CD4-positive, alpha-beta memory T cell (primary cell): ENCODE measurements at regions not wholly inside any gene's neighbourhood (a gene's known extent, or its start where the extent isn't known, plus 50 kb on each side); places are given as distances from the start of the nearest gene placed in this dataset.
"Not testable (repeated sequence)": the region's sequence is repeated elsewhere in the genome, so short reads cannot be mapped to it uniquely, and the experiment has no call there.

Experiments used
- CTCF ChIA-PET: fragments of 350-600 bp; sonication (Branson Sonifier 250); formaldehyde crosslinking; loops from one replicate; lab custom pipeline; 2021; ENCODE audit warnings: inconsistent platforms; ENCODE audit not compliant: partially characterized antibody; lab: Charles Lee
- POLR2A ChIA-PET: fragments of 350-600 bp; sonication (Branson Sonifier 250); formaldehyde crosslinking; loops from one replicate; lab custom pipeline; 2021; ENCODE audit not compliant: partially characterized antibody; lab: Charles Lee
- DNase-seq, 5 donors: peaks; one replicate each; pipeline versions ENCODE4 v3.0.0 to v3.0.0-alpha.2; 2020 to 2022; ENCODE audit warnings: mixed read lengths in 1 of 5
- H3K27ac ChIP-seq: one replicate; pipeline ENCODE4 v1.7.0; 2013; ENCODE audit warnings: low read depth, low read length
- H3K27me3 ChIP-seq: 2 replicates; pipeline ENCODE4 v1.7.0; 2013; ENCODE audit warnings: mild to moderate bottlenecking, low read length, moderate library complexity; ENCODE audit not compliant: insufficient read depth
- H3K36me3 ChIP-seq: 2 replicates; pipeline ENCODE4 v1.7.0; 2013; ENCODE audit warnings: mild to moderate bottlenecking, low read length, moderate library complexity; ENCODE audit not compliant: insufficient read depth
- H3K4me1 ChIP-seq: 2 replicates; pipeline ENCODE4 v1.7.0; 2013; ENCODE audit warnings: mild to moderate bottlenecking, low read length, moderate library complexity; ENCODE audit not compliant: insufficient read depth
- H3K4me3 ChIP-seq, 2 donors: one replicate each; pipeline ENCODE4 v1.7.0; 2013; ENCODE audit warnings: low read length in 2 of 2, mild to moderate bottlenecking in 1 of 2
- H3K9me3 ChIP-seq, 2 donors: one replicate each; pipeline ENCODE4 v1.7.0; 2013; ENCODE audit warnings: low read length in 2 of 2, control low read depth in 1 of 2; ENCODE audit not compliant: control insufficient read depth in 1 of 2
- H3K27ac Mint-ChIP-seq, 7 donors: one replicate each; pipeline ENCODE4 v1.8.0; 2020 to 2021; ENCODE audit warnings: mixed read lengths in 7 of 7, mild to moderate bottlenecking in 6 of 7, inconsistent platforms in 3 of 7, moderate library complexity in 3 of 7
- H3K27me3 Mint-ChIP-seq, 2 donors: one replicate each; pipeline ENCODE4 v1.8.0; 2020 to 2021; ENCODE audit warnings: mixed read lengths in 2 of 2
- H3K36me3 Mint-ChIP-seq, 2 donors: one replicate each; pipeline ENCODE4 v1.8.0; 2020 to 2021; ENCODE audit warnings: mixed read lengths in 2 of 2, inconsistent platforms in 1 of 2, mild to moderate bottlenecking in 1 of 2
- H3K4me1 Mint-ChIP-seq, 4 donors: one replicate each; pipeline ENCODE4 v1.8.0; 2020 to 2021; ENCODE audit warnings: mixed read lengths in 4 of 4, mild to moderate bottlenecking in 1 of 4
- H3K4me3 Mint-ChIP-seq, 8 donors: one replicate each; pipeline ENCODE4 v1.8.0; 2020 to 2021; ENCODE audit warnings: mixed read lengths in 8 of 8, mild to moderate bottlenecking in 7 of 8, moderate library complexity in 6 of 8, inconsistent platforms in 3 of 8
- H3K9me3 Mint-ChIP-seq, 8 donors: one replicate each; pipeline ENCODE4 v1.8.0; 2020 to 2021; ENCODE audit warnings: mixed read lengths in 8 of 8, mild to moderate bottlenecking in 5 of 8, inconsistent platforms in 3 of 8, moderate library complexity in 1 of 8
- intact Hi-C: fragments of 100-400 bp; cut with micrococcal nuclease; formaldehyde crosslinking; loops from one replicate; pipeline ENCODE4 v1.15.1; 2023

- H3K4me1 ChIP-seq = no peaks in the 10 kb centered on the region
- ChIA-PET POLR2A (no interaction called here), CTCF (no interaction called here)
- Mint-ChIP-seq H3K9me3 (no peaks in the 10 kb centered on the region), H3K4me1 (peaks cover 0 to 2% (median 0%) of the 10 kb centered on the region in 4 donors), H3K4me3 (no peak overlapping the region), H3K36me3 (no peaks in the 10 kb centered on the region), H3K27ac (no peak overlapping the region), H3K27me3 (peaks cover 10 to 14% of the 10 kb centered on the region in 2 donors)
- no peaks in the 10 kb centered on the region for H3K27me3 ChIP-seq
- no peak overlapping the region for H3K4me3 ChIP-seq
- intact Hi-C loops = no loop called here
- H3K9me3 ChIP-seq = no peaks in the 10 kb centered on the region
- no peak for DNase-seq
- H3K27ac ChIP-seq = no peak overlapping the region
- no peaks in the 10 kb centered on the region for H3K36me3 ChIP-seq
Observed at GRCh38 chr16:86074651-86075487, 175.9 kb downstream of the IRF8 start.

GRCh38 chr16:86075488-86075785, 176.5 kb downstream of the IRF8 start:
- POLR2A ChIA-PET = no interaction called here
- CTCF ChIA-PET = interaction anchor here (1.5 kb wide), 1 partner anchor 11 kb away, joined by 3 read pairs; no protein-coding TSS in a partner anchor
- H3K9me3 Mint-ChIP-seq = no peaks in the 10 kb centered on the region

GRCh38 chr16:86075839-86076440, 177.0 kb downstream of the IRF8 start:
- Histone ChIP-seq H3K36me3 (no peaks in the 10 kb centered on the region), H3K27me3 (no peaks in the 10 kb centered on the region), H3K4me1 (no peaks in the 10 kb centered on the region), H3K4me3 (no peak overlapping the region), H3K27ac (no peak overlapping the region), H3K9me3 (no peaks in the 10 kb centered on the region)
- Mint-ChIP-seq H3K4me1 (peaks cover 0 to 2% (median 0%) of the 10 kb centered on the region in 4 donors), H3K27ac (no peak overlapping the region), H3K4me3 (no peak overlapping the region), H3K27me3 (peaks cover 12 to 15% of the 10 kb centered on the region in 2 donors), H3K9me3 (no peaks in the 10 kb centered on the region), H3K36me3 (no peaks in the 10 kb centered on the region)
- ChIA-PET CTCF (interaction anchor here (1.5 kb wide), 1 partner anchor 11 kb away, joined by 3 read pairs; no protein-coding TSS in a partner anchor), POLR2A (no interaction called here)
- intact Hi-C loops = no loop called here
- DNase-seq = no peak

More at GRCh38 chr16:86075488-86075785, 176.5 kb downstream of the IRF8 start:
- Histone ChIP-seq H3K9me3 (no peaks in the 10 kb centered on the region), H3K4me3 (no peak overlapping the region), H3K27me3 (no peaks in the 10 kb centered on the region), H3K27ac (no peak overlapping the region), H3K36me3 (no peaks in the 10 kb centered on the region), H3K4me1 (no peaks in the 10 kb centered on the region)
- H3K36me3 Mint-ChIP-seq = no peaks in the 10 kb centered on the region
- H3K4me3 Mint-ChIP-seq = no peak overlapping the region
- intact Hi-C loops = no loop called here
- H3K27me3 Mint-ChIP-seq = peaks cover 12 to 15% of the 10 kb centered on the region in 2 donors
- H3K4me1 Mint-ChIP-seq = peaks cover 0 to 2% (median 0%) of the 10 kb centered on the region in 4 donors
- H3K27ac Mint-ChIP-seq = no peak overlapping the region
- no peak for DNase-seq

- H3K9me3 Mint-ChIP-seq = no peaks in the 10 kb centered on the region
- no peak for DNase-seq
- H3K27me3 Mint-ChIP-seq = peaks cover 12 to 15% of the 10 kb centered on the region in 2 donors
- Histone ChIP-seq H3K27ac (no peak overlapping the region), H3K36me3 (no peaks in the 10 kb centered on the region), H3K4me3 (no peak overlapping the region), H3K9me3 (no peaks in the 10 kb centered on the region), H3K27me3 (no peaks in the 10 kb centered on the region), H3K4me1 (no peaks in the 10 kb centered on the region)
- intact Hi-C loops = no loop called here
- peaks cover 0 to 2% (median 0%) of the 10 kb centered on the region in 4 donors for H3K4me1 Mint-ChIP-seq
- H3K36me3 Mint-ChIP-seq = no peaks in the 10 kb centered on the region
- ChIA-PET CTCF (interaction anchor here (1.5 kb wide), 1 partner anchor 12 kb away, joined by 3 read pairs; no protein-coding TSS in a partner anchor), POLR2A (no interaction called here)
- H3K4me3 Mint-ChIP-seq = no peak overlapping the region
- no peak overlapping the region for H3K27ac Mint-ChIP-seq
Observed at GRCh38 chr16:86076606-86077005, 177.6 kb downstream of the IRF8 start.

- H3K36me3 ChIP-seq = no peaks in the 10 kb centered on the region
- H3K27ac ChIP-seq = no peak overlapping the region
- H3K4me3 ChIP-seq = no peak overlapping the region
- Mint-ChIP-seq H3K4me3 (no peak overlapping the region), H3K27ac (no peak overlapping the region), H3K4me1 (peaks cover 0 to 2% (median 0%) of the 10 kb centered on the region in 4 donors), H3K9me3 (no peaks in the 10 kb centered on the region), H3K27me3 (peaks cover 12 to 13% of the 10 kb centered on the region in 2 donors), H3K36me3 (no peaks in the 10 kb centered on the region)
- DNase-seq = no peak
- no peaks in the 10 kb centered on the region for H3K27me3 ChIP-seq
- H3K4me1 ChIP-seq = no peaks in the 10 kb centered on the region
- ChIA-PET CTCF (no interaction called here), POLR2A (no interaction called here)
- intact Hi-C loops = no loop called here
- H3K9me3 ChIP-seq = no peaks in the 10 kb centered on the region
Observed at GRCh38 chr16:86077243-86077940, 178.4 kb downstream of the IRF8 start.

GRCh38 chr16:86078121-86078600, 179.2 kb downstream of the IRF8 start:
- Mint-ChIP-seq H3K4me3 (no peak overlapping the region), H3K36me3 (no peaks in the 10 kb centered on the region), H3K27me3 (peaks cover 9 to 12% of the 10 kb centered on the region in 2 donors), H3K9me3 (no peaks in the 10 kb centered on the region), H3K27ac (no peak overlapping the region), H3K4me1 (peaks cover 0 to 2% (median 0%) of the 10 kb centered on the region in 4 donors)
- H3K4me3 ChIP-seq = no peak overlapping the region
- intact Hi-C loops = no loop called here
- no peak for DNase-seq
- H3K27ac ChIP-seq = no peak overlapping the region
- ChIA-PET POLR2A (no interaction called here), CTCF (no interaction called here)
- H3K36me3 ChIP-seq = no peaks in the 10 kb centered on the region
- no peaks in the 10 kb centered on the region for H3K4me1 ChIP-seq
- H3K27me3 ChIP-seq = no peaks in the 10 kb centered on the region
- H3K9me3 ChIP-seq = no peaks in the 10 kb centered on the region

- H3K36me3 Mint-ChIP-seq, H3K36me3 ChIP-seq, H3K27me3 ChIP-seq, H3K4me3 Mint-ChIP-seq, intact Hi-C loops, H3K4me1 ChIP-seq, H3K27ac Mint-ChIP-seq, H3K27ac ChIP-seq, H3K4me3 ChIP-seq, H3K9me3 ChIP-seq, H3K4me1 Mint-ChIP-seq, DNase-seq, H3K9me3 Mint-ChIP-seq, CTCF ChIA-PET, POLR2A ChIA-PET: not testable (repeated sequence)
- peaks cover 9 to 15% of the 10 kb centered on the region in 2 donors for H3K27me3 Mint-ChIP-seq
Observed at GRCh38 chr16:86078711-86079110, 179.7 kb downstream of the IRF8 start.
